ENCODE measurements at regions not wholly inside any gene's neighbourhood (a gene's known extent, or its start where the extent isn't known, plus 50 kb on each side); places are given as distances from the start of the nearest gene placed in this dataset.

GRCh38 chr17:59456923-59457615 is 108.3 kb upstream of the DHX40 start (continued):
- no peak for TF ChIP-seq CUX1 (IDR thresholded peaks at IDR 0.05; ENCODE audit: insufficient replicate concordance, low read depth, low read length)
- no peak for TF ChIP-seq ZSCAN29 (IDR thresholded peaks at IDR 0.05)
- TF ChIP-seq PBX3 (IDR thresholded peaks at IDR 0.05; ENCODE audit: insufficient replicate concordance, low read depth, low read length): no peak

GRCh38 chr17:59462385-59462784 is 103.0 kb upstream of the DHX40 start:
- Histone ChIP-seq H3K4me2 (ENCODE audit: control insufficient read depth, insufficient read depth) (no peak overlapping the region), H3K9me3 (replicated peaks; ENCODE audit: control insufficient read depth, insufficient read depth, low read length) (no peaks in the 10 kb centered on the region), H3K9ac (ENCODE audit: control insufficient read depth, insufficient read depth, low read length) (no peak overlapping the region), H3K4me3 (no peak overlapping the region), H3K27me3 (replicated peaks in 1 of 2; ENCODE audit: control insufficient read depth in 2 of 2, insufficient read depth in 2 of 2, low read length in 1 of 2) (0 out of 4 replicates have a peak, but pooled peaks cover 0 to 1% of the 10 kb centered on the region in 2 experiments), H4K20me1 (ENCODE audit: control insufficient read depth, insufficient read depth) (no peaks in the 10 kb centered on the region), H3K36me3 (ENCODE audit: control insufficient read depth in 2 of 2, insufficient read depth in 2 of 2, low read length in 1 of 2) (no peaks in the 10 kb centered on the region), H2AFZ (ENCODE audit: control insufficient read depth, low read depth, low read length) (no peak overlapping the region), H3K27ac (ENCODE audit: control insufficient read depth, insufficient read depth) (no peak overlapping the region), H3K4me1 (ENCODE audit: control insufficient read depth, insufficient read depth, low read length) (no peaks in the 10 kb centered on the region), H3K79me2 (ENCODE audit: control insufficient read depth, insufficient read depth, low read length) (no peaks in the 10 kb centered on the region)
- ChIA-PET SMC1A (ENCODE audit: uncharacterized antibody, unreplicated experiment) (interaction anchor here (1.1 to 1.2 kb wide), 2 partner anchors 96 to 152 kb away, joined by 3 to 4 read pairs; no protein-coding TSS in a partner anchor), POLR2A (interaction anchor here (0.6 to 0.7 kb wide), 3 partner anchors 119 to 285 kb away, joined by 3 to 6 read pairs (median 5); no protein-coding TSS in a partner anchor), RAD21 (ENCODE audit: unreplicated experiment) (no interaction called here), CTCF (interaction anchor here (1.0 kb wide), 1 partner anchor 151 kb away, joined by 3 read pairs; no protein-coding TSS in a partner anchor)
- BruUV-seq (replicated peaks): no TSS peak
- no peak for ATAC-seq
- intact Hi-C loops (cut with micrococcal nuclease; ENCODE audit: unreplicated experiment): no loop called here
- in situ Hi-C loops (cut with MboI): no loop called here
- no peak for TF ChIP-seq SMAD5 (IDR thresholded peaks at IDR 0.05; ENCODE audit: low read depth)
- TF ChIP-seq RUNX3 (IDR thresholded peaks at IDR 0.05; ENCODE audit: low read length): no peak
- TF ChIP-seq IKZF1 (conservative IDR thresholded peaks at IDR 0.05): no peak
- no peak for TF ChIP-seq MTA3 (IDR thresholded peaks at IDR 0.05; ENCODE audit: borderline replicate concordance, low read length)
- no peak for TF ChIP-seq ATF3 (IDR thresholded peaks at IDR 0.05; ENCODE audit: borderline replicate concordance, extremely low read depth, low read depth, low read length)
- no peak for TF ChIP-seq IKZF2 (IDR thresholded peaks at IDR 0.05)
- TF ChIP-seq PAX8 (IDR thresholded peaks at IDR 0.05): no peak
- TF ChIP-seq ZNF207 (IDR thresholded peaks at IDR 0.05; ENCODE audit: borderline replicate concordance): no peak
- TF ChIP-seq NR2C1 (IDR thresholded peaks at IDR 0.05): no peak
- no peak for TF ChIP-seq MLLT1 (IDR thresholded peaks at IDR 0.05)
- no peak for FAIRE-seq
- WGBS (ENCODE audit: insufficient coverage, insufficient replicate concordance, low lambda C conversion rate, missing lambda C conversion rate): 36% methylated on average over 4 of the region's 4 CpGs
- no peak for DNase-seq (ENCODE audit: low read depth, low spot score)
